Eye (tissue), 1 donor: ENCODE measurements at regions not wholly inside any gene's neighbourhood (a gene's known extent, or its start where the extent isn't known, plus 50 kb on each side); places are given as distances from the start of the nearest gene placed in this dataset.
"Not testable (repeated sequence)": the region's sequence is repeated elsewhere in the genome, so short reads cannot be mapped to it uniquely, and the experiment has no call there.

Experiments used
- DNase-seq: peaks from one replicate; pipeline ENCODE4 v3.0.0-alpha.2; 2015

DNA sequence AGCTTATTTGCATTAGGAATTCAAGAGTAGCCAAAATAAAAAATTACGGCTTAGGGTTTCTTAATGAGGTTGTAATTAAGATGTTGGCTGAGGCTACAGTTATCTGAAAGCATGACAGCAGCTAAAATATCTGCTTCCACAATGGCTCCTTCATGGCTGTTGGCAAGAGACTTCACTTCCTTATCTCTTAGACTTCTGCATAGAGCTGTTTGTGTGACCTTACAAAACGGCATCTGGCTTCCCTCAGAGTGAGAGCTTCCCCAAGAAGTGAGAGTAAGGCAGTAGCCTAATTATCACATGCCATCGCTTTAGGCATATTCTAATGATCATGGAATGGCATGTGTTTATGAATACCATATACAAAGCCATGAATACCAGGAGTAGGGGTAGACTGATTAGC is 57.6 kb downstream of the CCDC59 start:
- DNase-seq, result no peak

DNA sequence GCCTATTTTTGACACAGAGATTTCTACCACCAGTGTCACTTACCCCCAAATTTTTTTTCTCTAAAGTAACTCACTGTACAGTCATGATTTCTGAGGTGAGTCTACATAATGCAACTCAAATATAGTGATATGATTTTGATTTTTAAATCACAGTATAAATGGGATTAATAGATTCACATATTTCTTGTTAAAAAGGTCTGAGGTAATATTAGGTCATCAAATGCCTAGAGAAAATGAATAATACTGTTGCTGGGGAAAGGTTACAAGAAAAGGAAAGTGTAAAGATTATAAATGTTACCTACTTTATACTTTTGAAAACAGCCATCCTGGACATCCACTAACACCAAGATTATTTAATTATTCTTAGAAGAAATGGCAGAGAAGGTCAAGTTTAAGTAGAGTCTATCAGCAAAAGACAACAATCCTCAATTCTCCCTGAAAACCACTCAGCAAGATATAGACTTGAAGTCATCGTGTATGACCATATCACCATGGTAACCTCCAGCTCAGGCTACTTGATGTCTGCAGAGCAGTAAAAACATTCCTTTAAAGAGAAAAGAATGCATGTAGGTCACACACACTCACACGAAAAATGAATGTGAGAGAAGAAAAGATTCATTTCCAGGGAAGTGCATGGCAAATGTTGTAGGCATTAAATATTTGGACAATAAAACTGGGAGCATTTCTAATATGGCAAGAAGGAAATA is 58.7 kb downstream of the CCDC59 start:
- DNase-seq, result peak; percentile 56

DNA sequence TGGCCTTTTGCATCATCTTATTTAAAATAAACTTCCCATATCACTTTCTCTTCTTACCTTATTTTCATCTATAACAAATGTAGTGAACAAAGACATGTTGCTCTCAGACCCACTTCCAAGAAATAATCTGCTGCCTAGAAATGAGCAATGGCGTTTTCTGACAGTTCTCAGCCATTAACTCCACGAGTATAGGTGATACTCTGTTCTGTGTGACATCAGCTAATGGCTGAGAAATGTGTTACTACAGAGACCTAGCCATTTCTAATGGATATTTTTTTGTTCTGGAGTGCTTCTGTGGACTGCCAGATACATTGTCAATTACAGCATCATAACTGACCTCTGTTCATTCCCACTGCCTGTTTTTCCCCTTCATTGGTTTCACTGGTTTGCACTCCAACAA is 67.8 kb downstream of the CCDC59 start:
- no peak for DNase-seq

DNA sequence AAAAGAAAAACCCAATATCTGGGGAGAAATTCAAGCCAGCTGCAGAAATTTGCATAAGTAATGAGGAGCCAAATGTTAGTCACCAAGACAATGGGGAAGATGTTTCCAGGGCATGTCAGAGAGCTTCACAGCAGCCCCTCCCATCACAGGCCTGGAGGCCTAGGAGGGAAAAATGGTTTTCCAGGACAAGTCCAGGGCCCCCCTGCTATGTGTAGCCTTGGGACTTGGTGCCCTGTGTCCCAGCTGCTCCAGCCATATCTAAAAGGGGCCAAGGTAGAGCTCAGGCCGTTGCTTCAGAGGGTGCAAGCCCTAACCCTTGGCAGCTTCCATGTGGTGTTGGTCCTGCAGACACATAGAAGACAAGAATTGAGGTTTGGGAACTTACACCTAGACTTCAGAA is 76.9 kb downstream of the CCDC59 start:
- DNase-seq, result not testable (repeated sequence)

DNA sequence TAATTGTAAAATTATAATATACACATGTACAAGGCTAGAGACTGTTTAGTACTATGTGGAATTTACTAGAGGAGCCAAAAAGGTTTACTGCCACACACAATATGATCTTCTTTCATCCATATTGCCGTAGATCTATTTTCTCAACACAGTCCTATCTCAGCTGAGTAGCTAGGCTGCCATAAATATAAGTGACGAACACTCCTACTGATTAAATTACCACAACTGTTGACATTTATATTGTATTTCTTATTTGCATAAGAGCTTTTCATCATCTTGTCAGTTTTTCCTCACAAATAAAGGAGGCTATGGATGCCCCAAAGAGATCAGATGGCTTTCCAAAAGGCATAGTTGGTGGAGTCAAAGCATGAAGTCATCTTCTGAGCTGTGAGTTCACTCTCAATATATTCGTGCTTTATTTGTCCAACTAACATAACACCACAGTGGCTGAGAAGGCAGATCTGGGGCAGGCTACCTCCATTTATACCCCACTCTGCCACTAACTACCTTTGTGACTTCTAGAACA is 78.6 kb downstream of the CCDC59 start:
- no peak for DNase-seq

DNA sequence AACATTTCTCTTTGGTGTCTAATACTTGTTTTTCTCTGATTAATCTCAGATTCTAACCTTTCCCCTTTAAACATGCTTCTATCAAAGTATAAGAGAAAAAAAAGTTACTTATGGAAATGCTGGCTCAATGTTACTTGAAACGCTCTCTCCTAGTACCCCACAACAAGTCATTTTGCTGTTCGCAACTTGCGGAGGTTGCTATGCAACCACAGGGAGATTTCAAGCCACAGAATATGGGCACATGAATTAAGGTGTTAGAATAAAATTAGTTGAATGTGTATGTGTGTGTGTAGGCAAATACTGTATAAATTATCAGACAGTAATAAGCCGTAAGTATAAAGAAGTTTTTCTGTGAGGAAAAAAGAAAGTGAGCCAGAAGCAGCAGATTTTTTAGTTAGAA is 80.6 kb downstream of the CCDC59 start:
- peak; percentile 4 for DNase-seq

DNA sequence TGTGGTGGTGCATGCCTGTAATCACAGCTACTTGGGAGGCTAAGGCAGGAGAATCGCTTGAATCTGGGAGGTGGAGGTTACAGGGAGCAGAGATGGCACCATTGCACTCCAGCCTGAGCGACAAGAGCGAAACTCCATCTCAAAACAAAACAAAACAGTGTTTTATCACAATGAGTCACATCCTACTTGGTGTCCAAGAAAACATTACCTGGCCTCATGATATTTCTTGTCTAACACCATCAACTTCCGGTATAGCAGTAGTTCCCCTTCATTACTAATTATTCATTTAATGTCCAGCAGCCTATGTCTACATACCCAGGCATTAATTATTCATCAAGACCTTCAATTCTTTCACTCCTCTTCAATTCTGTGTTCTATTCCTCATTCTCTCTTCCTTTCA is 115.5 kb downstream of the CCDC59 start:
- DNase-seq, result no peak

DNA sequence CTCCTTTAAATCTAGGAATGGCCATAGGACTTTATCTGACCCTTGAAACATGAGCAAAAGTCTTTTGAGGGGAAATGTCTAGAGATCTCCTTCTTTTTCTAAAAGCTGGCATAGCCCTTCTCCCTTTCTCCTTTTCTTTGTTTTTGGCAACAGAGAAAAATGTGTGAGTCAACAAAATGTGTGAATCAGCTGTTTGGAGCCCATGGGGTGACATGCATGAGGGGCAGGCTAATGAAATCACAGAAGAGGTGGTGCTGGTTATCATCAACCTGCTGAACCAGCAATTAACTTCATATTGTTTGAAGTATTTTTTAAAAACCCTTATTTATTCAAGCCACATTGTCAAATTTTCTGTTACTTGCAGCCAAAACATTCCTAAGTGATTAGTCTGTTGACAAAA is 132.3 kb downstream of the CCDC59 start:
- no peak for DNase-seq

DNA sequence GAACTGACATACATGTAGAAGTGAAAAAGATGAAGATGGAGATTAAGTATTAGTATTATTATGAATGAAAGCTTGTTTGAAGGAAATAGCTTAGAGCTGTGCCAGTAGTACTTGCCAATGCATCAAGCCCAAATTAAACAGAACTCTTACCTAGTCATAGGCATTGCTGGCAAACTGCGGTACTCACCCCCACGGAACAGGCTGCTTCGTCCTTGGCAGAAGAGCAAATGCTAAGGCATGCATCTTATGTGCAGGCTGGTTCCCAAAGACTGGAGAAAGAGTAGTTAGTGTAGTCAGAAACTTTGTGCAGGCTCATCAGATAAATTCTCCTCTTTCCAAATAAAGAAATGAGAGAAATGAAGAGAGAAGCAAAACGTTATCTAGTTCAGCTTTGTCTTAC is 134.8 kb downstream of the CCDC59 start:
- no peak for DNase-seq

DNA sequence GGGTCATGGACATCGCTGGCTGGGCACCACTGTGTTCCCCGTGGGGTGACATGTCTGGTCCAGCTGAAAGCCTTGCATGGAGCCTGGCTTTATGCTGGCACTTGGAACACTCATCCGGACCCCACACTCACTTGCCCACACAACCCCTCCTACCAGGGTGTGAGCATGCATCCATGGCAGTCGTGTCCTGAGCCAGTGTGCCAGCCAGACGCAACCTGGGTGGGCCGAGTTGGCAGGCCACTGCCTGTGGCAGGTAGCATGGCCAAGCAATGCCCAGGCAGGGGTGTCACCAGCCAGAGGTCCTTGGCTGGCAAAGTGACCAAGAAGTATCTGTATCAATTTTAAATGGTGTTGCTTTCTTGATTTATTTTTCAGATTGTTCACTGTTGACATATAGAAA is 141.7 kb downstream of the CCDC59 start:
- no peak for DNase-seq

DNA sequence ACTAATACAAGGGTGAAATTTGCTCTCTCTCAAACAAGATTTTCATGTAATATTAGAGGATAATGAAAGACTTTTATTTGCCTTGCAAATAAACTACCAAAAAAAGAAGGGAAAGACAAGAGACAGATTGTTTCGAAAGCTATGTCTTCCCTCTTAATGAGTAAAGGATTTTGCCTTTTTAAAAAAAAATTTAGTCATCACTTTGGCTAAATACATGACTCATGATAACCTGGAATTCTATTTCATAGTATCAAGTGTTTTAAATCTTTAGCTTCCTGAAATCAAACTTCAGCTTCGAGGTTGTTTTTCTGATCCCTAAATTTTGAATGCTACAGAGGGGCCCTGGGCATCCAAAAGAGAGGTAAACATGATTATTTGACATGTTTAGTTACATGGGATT is 144.4 kb downstream of the CCDC59 start:
- no peak for DNase-seq

DNA sequence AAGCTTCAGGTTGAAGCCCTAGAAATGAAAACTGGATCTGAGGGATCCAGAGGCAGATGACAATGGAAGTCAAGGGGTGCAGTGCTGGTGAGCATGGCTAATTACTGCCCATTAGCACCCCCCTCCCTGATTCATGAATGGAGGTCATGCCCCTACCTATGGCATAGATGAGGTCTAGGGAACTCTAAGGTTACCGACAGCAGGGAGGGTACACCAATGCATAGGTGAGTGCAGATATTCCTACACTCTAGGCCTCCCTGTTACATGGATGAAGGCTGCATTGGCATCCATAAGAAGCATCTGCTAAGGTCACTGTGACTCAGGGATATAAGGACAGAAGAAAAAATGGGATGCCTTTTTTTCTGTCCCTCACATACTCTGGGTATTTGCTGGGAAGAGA is 147.3 kb downstream of the CCDC59 start:
- DNase-seq, result no peak

DNA sequence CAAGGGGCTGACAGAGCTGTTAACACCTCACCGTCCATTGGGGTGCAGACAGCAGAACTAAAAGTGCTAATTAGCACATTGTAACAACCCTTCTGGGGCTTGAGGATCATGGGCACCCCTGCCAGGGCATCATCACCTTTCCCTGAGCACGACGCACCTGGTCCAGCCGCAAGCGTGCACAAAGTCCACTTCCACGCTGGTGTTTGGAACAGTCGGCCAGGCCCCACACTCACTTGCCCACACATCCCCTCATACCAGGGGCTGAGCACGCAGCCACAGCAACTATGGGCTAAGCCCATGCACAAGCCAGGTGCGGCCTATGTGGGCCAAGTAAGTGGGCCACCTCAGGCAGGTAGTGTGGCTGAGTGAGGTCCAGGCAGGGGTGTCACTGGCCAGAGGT is 148.7 kb downstream of the CCDC59 start:
- DNase-seq, result no peak

DNA sequence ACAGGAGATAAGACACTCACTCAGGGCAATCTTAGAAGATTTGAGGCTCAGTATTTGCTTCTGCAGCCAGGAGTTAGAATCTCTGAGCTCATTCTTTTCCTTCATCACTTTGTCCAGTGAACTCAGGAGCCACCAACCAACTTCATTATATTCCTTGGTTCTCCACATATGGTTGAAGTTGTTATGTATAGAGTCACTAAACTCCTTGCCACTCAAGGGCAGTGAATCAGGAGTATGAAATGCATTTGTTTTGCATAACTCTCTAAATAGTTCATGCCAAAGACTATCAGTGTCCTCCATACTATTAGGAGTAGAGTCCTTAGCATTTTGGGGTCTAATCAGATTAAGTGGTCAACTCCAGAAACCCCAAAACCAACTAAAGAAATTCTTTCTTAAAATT is 150.6 kb downstream of the CCDC59 start:
- no peak for DNase-seq

DNA sequence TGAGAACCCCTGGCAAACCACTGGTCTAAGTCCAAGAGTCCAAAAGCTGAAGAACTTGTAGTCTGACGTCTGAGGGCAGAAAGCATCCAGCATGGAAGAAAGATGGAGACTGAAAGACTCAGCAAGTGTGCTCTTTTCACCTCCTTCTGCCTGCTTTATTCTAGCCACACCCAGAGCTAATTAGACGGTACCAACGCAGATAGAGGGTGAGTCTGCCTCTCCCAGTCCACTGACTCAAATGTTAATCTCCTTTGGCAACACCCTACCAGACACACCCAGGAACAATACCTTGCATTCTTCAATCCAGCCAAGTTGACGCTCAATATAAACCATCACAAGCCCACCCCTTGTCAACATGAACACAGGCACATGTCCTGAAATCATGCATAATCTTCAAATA is 155.1 kb downstream of the CCDC59 start:
- no peak for DNase-seq

DNA sequence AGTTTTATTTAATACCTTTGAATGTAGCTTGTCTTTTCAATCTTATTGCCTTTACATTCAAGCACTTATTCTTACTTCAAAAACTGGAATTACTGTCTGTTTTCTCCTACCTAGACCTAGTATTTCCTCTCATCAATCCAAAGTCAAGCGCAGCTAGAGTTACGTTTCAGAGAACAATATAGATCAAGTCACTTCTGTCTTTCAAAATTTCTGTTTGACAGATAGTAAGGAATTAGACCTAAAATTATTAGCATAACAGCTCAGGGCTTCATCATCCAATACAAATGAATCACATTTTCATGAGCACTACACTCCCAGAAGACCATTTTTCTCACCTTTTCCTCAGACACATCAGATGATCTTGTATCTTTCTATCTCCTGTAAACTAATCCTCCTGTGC is 170.6 kb downstream of the CCDC59 start:
- DNase-seq, result no peak

DNA sequence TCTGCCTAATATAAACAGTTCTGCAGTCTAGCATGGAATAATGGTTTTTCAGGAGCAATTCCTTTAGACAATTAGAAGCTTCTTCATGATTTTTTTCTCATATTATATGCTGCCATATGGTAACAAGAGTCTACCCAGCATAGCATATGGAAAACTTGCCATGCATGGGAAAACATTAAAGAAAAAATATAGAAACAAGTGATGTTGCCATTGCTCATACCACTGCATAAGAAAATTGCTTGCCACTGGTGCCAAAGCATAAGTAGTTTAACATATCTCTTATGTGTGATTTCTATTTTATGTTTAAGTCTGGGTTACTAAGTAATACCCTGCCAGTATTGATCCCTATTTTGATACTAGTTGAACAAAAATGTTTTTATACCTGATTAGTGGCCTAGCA is 171.2 kb downstream of the CCDC59 start:
- no peak for DNase-seq

DNA sequence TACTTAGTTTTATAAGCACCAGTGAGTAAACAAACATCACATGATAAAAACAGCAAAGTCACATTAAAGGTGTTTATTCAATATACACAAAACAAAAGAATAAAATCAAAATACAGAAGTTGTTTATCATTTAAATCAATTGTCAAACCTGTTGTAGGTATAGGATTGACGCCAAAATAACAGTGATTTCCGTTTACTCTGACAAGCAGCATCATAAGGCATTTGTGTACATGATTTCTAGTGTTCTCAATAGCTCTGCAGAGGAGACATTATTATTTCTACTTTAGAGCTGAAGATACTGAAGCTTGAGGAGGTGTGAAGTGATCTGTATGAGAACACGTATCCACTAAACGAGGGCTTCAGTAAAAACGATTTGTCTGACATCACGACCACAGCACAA is 171.9 kb downstream of the CCDC59 start:
- DNase-seq, result no peak

DNA sequence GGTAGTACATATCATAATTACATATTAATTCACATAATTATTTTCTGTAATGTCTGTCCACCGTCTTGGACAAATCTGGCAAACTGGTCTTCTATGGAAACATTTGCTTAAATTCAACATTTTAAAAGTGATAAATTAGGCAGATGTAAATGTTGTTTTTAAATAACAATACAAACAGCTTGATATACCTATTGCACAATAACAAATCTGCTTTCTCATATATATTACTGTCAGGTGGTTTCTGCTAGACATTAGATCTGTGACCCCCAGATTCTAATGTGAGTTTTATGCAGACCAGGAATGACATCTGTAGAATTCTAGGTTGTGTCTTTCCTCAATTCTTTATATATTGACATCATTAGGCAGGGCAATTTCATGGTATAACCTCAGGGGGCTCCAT is 173.3 kb downstream of the CCDC59 start:
- DNase-seq, result no peak

DNA sequence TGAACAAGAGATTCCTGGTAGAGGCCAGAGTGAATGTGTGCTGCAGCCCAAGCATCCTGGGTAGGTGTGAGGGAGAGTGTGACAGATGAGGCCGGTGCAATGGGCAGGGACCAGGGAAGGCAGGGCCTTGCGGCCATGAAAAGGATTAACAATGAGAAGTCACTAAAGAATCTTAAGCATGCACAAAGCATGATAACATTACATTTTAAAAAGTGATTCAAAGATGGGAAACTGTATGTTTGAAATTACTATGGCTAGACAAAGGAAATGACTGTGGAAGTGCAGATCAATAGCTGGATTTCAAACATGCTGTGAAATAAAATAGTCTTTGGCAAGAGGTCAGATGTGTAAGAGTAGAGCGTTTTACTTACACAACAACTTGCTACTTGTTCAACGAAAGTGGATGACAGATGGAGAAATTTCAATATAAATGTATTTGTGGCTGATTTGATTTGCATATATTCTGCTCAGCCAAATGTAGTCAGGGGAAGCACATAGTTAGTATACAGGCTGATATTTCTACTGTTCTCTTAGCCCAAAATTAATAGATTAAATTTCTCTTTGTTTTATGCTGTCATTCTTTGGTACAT is 175.5 kb downstream of the CCDC59 start:
- DNase-seq, result no peak

DNA sequence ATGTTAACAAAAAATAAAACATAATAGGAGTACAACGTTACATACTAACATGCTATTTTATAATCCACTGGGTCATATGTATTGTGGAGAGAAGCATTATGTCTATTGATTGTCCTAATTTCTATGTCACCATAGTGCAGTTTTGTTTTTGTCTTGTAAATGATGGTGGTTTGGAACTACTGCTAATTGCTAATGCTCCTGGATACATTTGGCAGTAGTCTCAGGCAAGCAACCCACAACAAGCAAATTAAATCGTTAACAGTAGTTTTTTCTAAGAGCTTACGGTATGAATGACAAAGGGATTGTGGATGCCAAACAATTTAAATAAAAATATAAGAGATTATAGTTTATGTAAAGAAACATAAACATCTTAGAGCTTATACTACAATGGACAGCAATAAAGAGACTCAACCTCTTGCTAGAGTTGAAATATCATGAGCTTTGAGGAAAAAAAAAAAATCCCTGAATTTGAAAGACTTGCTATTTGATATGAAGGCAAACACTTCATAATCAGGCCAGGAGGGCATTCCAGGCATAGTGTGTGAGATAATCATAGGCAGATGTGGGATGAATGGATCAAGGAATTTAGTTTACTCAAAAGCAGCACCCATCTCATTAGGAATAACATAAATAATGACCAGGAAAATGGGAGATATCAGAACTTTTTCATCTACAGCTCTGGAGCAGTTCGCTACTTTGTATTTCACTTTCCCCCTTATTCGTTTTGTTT is 181.3 kb downstream of the CCDC59 start:
- peak; percentile 8 for DNase-seq

DNA sequence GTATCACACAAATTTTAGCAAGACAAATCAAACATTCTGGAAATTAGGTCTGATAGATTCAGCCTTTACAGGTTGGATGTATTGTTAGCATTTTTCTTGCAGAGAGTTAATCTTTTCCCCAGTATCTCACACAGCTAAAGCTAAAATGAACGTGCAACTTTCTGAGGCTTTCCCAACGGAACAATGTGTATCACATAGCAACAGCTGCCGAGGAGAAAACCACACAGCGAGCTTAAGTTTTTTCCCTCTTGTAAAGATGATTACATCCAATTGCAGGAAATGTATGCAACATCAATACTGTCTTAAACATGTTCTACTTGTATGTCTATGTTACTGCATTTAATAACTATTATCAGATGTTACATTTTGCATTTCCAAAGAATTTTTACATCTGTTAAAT is 182.2 kb downstream of the CCDC59 start:
- DNase-seq, result peak; percentile 31

DNA sequence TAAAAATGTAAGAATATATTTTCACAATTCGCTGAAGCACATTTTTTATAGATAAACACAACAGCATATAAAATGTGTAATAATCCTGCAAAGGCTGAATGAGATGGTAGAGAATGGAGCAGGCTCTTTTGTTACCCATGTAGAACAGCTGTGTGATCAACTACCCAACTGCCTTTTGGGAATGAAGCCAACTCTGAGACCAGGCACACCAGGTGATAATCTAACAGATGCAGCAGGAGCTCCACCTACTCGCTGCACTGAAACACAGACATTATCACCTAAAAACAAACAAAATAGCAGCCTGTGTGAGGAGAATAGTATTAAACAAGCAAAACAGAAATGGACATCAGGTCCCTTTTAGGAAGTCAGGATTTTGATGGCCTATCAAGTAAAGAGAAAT is 183.3 kb downstream of the CCDC59 start:
- DNase-seq, result no peak

DNA sequence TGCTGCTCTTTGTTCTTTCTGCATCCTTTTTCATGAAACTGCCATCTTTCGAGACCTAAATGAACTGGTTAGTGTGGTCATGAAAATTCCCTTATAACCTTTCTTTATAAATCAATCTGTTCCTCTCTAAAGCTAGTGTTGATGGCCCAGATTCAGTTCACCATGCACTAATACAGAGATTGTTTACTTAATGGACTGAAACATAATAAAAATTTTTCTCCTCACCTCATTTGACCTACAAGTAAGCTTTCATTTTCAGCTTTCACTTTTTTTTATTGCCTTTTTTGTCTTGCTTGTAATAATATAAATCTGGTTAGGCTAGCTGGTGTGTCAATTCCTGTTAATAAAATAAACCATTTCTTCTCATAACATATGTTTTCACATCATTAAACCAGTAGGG is 183.8 kb downstream of the CCDC59 start:
- peak; percentile 4 for DNase-seq
